NCI-H2081 (cell line): ENCODE measurements at regions not wholly inside any gene's neighbourhood (a gene's known extent, or its start where the extent isn't known, plus 50 kb on each side); places are given as distances from the start of the nearest gene placed in this dataset.

Experiments
- DNase-seq, 2 experiments: peaks; one replicate each; lab custom pipeline; 2025; lab: John Stamatoyannopoulos, UW

DNA sequence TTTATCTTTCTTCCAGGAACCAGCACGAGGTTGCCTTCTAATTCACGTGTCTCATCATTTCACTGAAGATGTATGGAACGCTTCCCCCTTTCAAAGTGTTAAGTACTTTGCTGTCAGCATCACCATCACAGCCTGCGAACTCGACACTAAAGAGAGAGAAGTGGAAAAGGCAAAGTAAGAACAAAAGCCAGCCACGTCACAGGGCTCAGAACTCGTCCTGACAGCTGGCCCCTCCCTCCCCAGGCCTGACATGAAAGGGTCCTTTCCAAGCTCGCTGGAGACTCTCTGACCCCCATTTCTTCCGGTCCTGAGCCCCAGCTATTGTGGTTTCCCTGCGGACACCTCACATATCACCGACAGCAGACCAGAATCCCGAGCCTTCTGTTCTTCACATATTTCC is 177.8 kb upstream of the NTM start:
- DNase-seq: no peak

DNA sequence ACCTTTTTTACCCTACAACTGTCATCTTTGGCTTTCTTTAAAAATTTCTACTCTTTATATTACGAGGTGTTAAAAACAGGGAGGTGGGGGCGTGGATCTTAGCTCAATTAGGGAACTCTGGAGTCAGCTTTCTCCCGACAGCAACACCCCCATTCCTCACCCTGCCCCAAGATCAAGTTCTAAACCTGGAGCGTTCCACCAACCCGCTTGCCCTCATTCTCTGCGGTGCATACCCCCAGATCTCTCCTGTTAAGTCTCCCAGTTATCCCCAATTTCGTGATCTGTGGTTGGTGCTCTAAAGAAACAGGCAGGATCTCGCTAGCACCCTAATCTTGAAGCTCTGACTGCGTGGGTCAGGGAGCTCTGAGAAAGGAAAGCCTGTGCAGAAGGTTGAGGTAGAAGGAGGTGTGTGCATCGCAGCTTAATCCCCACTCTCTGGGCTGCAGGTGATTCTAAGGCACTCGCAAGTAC is 177.3 kb upstream of the NTM start:
- DNase-seq: no peak

- no peak for DNase-seq
These were observed 175.7 kb upstream of the NTM start for GRCh38 chr11:131194726-131195125.

DNA sequence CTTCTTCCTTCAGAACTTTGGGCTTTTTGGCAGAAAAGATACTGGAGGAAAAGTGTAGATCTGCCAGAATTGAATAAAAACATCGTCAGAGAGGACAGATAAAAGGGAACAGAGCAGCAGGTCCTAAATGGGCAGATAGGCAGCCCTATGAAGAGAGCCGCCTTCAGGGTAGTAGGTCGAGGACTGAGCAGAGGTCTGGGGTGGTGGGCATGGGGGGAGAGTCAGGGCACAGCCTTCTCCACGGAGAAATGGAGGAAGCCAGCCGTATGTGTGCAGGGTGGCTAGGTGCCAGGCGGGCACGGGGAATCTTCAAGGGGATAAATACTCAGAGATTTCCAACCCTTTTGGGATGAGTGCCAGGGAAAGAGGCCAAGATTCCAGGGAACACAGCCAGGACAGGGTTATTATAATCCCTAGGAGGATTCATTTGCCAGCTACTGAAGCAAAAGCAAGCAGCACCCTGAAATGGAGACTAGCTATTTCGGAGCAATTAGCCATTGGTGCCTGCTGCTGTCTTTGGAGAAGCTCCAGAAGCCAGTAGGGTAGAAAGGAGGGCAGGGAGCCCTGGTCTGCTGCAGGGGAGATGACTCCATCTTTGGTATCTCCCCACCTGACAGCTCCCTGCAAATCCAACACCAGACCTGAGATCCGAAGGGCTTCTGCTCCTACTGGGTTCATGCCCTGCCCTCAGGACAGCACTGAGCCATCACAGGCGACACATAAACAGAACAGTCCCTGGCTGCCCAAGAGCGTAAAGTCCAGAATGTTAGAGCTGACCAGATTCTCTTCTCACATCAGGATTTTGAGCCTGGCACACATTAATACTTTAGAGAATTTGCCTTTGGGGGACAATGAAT is 174.5 kb upstream of the NTM start:
- DNase-seq: peak; percentile 80 to 90

- DNase-seq: no peak
These were observed 172.0 kb upstream of the NTM start for GRCh38 chr11:131198161-131199014.

GRCh38 chr11:131199015-131199280 is 171.5 kb upstream of the NTM start:
- DNase-seq: no peak

- DNase-seq: no peak
These were observed 168.7 kb upstream of the NTM start for GRCh38 chr11:131201674-131202073.

DNA sequence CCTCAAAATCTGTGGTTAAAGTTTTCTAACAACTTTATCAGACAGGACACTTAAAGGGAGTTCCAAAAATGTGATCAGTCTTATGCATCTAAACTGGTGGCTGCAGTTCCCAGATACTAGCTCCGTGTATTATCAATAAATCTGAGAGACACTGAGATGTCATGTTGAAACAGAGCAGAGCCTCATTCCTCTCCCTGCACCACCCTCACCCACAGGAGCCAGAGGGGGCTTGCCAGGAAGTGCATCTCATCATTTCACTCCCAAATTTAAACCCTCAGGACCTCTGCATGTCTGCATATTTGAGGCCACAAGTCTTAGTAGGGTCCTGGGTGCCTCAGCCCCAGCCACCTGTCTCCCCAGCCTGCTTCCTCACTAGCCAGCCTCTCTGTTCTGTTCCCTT is 167.4 kb upstream of the NTM start:
- DNase-seq: no peak

- DNase-seq: no peak
These were observed 166.1 kb upstream of the NTM start for GRCh38 chr11:131204282-131204681.

- DNase-seq: no peak
These were observed 165.5 kb upstream of the NTM start for GRCh38 chr11:131204765-131205380.

GRCh38 chr11:131206671-131207070 is 163.7 kb upstream of the NTM start:
- DNase-seq: no peak

DNA sequence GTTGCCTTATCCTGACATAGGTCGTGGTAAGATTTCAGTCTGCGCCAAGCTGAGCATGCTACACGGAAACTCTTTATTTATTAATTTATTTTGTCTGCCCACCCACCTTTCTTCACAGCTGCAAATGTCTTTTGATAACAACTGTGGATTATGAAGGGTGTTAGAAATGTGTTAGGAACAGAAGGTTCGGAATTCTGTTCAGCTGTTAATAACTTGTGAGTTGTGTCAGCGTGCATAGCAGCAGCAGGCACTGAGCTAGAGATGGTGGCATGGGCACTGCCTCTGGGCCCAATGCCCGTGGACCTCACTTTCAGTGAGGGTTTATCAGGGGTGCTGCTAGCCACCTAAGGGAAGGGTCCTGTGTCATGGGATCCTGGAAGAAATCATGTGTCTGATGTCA is 162.5 kb upstream of the NTM start:
- DNase-seq: no peak

DNA sequence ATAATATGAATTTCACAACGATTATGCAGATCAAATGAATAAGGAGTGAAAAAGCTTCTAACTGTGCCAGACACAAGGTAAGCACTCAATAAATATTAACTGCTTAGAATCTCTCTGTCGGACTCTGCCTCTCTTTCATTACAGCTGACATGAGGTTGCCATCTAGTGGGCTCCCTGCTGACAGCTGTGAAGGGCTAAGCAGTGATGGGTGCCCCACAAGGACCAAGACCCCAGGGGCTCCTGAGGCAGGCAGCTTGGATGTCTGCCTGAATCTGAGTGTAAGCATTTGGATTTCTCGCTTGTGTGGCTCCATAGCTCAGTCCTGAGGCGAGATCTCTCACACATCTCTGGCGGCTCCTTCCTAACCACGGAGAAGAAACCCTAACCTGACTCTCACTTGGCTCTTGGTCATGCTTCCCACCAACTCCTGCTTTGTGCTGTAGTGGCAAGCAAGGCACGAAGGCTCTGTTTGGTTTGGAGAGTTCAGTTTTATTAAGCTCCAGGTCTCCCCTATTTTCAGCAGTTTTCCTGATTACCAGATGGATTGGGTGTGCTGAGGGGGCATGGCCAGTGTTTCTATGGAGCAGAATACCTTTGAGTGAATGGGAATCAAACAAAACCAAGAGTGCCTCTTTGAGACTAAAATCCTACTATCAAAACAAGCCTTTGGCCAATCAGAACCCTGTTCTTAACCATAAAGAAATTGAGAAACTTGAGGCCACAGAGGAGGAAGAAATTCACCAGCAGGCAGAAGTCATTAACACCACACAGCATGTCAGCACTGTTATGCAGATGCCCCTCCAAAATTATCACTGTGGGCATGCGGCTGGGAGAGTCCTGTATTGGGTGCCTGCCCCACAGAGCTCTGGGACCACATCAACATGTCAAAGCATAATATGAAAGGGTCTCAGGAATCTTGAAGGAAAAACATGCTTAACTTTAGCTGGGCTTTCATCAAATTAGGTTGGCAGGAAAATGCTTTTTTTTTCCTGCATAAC is 152.8 kb upstream of the NTM start:
- no peak for DNase-seq

- DNase-seq: no peak
These were observed 151.9 kb upstream of the NTM start for GRCh38 chr11:131218542-131218941.

GRCh38 chr11:131219646-131220045 is 150.8 kb upstream of the NTM start:
- no peak for DNase-seq

DNA sequence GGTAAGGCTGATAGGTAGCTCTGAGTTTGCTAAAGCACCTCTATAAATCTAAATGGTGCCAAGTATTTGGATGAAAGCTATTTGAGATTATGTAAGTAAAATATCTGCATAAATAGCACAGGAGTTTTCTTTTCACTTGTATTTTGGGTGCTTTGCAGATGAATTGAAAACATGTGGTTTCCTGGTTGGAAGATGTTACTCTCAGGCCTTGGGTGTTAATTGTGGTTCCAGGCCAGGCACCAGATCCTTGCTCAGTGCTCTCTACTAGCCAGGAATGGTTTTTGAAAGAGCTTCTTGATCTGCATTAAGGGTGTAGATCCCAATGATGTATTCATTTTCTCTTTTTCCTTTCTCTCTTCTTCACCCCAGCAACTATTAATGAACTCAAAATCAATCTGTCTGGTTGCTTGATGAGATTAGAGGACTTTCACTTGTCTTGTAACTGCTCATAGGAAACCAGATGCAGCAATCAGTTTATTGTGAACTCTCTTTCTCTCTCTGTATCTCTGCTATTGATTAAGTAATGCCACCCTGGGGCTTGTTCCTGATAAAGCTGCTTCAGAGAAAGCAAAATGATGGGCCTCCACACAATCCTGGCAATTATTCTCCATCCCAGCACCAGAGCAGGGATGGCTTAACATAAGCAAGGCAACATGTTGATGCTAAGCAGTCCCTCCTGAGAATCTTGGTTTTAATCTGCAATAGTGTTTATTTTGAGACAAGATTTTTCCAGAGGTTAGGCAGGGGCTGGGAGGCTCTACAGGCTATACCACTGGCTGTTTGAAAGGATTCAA is 147.0 kb upstream of the NTM start:
- no peak for DNase-seq

DNA sequence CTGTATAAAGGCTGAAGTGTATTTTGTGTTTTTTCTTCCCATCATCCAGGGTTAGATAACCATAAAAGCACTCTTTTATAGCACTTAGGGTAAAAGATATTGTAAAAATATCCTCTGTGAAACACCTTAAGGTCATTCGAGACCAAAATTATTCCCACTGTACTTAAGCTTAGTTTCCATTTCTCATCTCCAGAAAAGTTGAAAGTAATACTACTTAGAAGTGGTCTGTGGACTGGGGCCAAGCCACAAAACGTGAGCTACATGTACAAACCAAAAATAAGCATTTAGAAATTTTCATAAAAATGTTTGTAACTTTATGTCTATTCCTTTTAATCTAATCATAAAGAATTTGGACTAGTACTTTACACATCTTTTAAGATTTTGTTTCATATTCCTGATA is 142.0 kb upstream of the NTM start:
- DNase-seq: no peak

GRCh38 chr11:131229221-131229620 is 141.2 kb upstream of the NTM start:
- no peak for DNase-seq

DNA sequence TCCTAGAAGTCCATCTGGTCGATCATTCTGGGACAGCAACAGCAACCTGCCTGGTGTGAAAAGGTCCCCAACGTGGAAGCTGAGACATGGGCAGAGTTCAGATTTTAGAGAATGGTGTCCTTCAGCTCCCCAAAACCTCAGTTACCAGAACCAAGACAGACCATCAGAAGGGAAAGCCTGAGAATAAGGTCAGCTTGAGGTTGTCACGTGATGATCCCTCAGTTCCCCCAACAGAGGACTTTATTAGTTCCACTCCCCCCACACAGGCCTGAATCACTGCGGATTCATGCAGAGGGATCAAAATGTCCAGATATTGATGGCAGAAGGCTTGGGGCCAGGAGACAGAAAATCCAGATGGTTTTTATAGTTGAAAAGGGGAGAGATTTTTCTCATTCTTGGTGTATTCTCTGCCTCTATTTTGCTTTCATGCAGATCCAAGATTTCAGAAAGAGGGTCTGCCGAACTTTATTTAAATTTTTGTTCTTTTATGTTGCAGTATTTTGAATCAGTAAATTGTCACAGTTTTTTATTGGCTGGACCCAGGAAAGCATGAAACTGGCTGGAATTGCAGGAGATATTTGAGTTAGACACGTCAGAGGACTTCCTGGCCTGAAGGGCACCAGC is 139.0 kb upstream of the NTM start:
- DNase-seq: no peak

DNA sequence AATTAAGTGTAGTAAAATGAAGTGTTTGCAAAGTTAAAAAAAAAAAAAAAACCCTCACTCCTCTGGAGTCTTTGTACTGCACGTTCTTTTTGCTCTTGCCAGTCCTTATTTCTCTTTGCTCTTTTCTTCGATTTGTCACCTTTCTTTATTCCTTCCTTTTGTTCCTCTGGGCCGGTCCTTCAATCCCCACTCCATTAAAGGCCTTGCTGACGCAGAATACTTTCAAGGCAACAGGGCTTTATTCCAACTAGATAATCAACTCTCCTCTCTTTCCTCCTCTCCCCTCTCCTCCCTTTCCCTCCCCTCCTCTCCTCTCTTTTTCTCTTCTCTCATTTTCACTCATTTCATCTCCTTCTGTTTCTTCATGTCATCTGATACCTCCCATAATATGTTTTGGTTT is 138.2 kb upstream of the NTM start:
- no peak for DNase-seq
